ENCODE measurements at regions not wholly inside any gene's neighbourhood (a gene's known extent, or its start where the extent isn't known, plus 50 kb on each side); places are given as distances from the start of the nearest gene placed in this dataset.

- Histone ChIP-seq H3K4me3 (no peak overlapping the region), H3K27me3 (no peaks in the 10 kb centered on the region), H3K9me3 (no peaks in the 10 kb centered on the region), H3K36me3 (no peaks in the 10 kb centered on the region), H3K4me1 (no peaks in the 10 kb centered on the region), H3K27ac (no peak overlapping the region)
- 60 to 64% methylated on average over 2 of the region's 2 CpGs for WGBS, 2 donors
- DNase-seq, result no peak
- TF ChIP-seq POLR2AphosphoS5 (IDR thresholded peaks at IDR 0.05) (no peak), CTCF (IDR thresholded peaks at IDR 0.05) (no peak), POLR2A (IDR thresholded peaks at IDR 0.05) (no peak), EP300 (IDR thresholded peaks at IDR 0.05) (no peak)
- intact Hi-C loops (cut with DNase I), result no loop called here
Measured at GRCh38 chr21:30104241-30104640, 62.4 kb downstream of the CLDN17 start.

- TF ChIP-seq POLR2A (IDR thresholded peaks at IDR 0.05), result no peak
- TF ChIP-seq CTCF (IDR thresholded peaks at IDR 0.05), result no peak
Measured at GRCh38 chr21:30102871-30103270, 63.7 kb downstream of the CLDN17 start.

GRCh38 chr21:30101967-30102366 lies 64.6 kb downstream of the CLDN17 start:
- DNase-seq, result no peak
- no peaks in the 10 kb centered on the region for H3K9me3 ChIP-seq
- no peaks in the 10 kb centered on the region for H3K4me1 ChIP-seq
- intact Hi-C loops (cut with DNase I), result no loop called here
- H3K27ac ChIP-seq, result no peak overlapping the region
- H3K4me3 ChIP-seq, result no peak overlapping the region
- WGBS, 2 donors, result 23 to 67% methylated on average over 4 of the region's 4 CpGs
- no peaks in the 10 kb centered on the region for H3K36me3 ChIP-seq
- TF ChIP-seq CTCF (IDR thresholded peaks at IDR 0.05) (no peak), POLR2A (IDR thresholded peaks at IDR 0.05) (no peak), EP300 (IDR thresholded peaks at IDR 0.05) (no peak), POLR2AphosphoS5 (IDR thresholded peaks at IDR 0.05) (no peak)
- H3K27me3 ChIP-seq, result no peaks in the 10 kb centered on the region

More at GRCh38 chr21:30102871-30103270, 63.7 kb downstream of the CLDN17 start:
- WGBS, 2 donors, result 56 to 86% methylated on average over 5 of the region's 5 CpGs
- Histone ChIP-seq H3K27me3 (no peaks in the 10 kb centered on the region), H3K4me3 (no peak overlapping the region), H3K4me1 (no peaks in the 10 kb centered on the region), H3K36me3 (no peaks in the 10 kb centered on the region), H3K27ac (no peak overlapping the region), H3K9me3 (no peaks in the 10 kb centered on the region)
- intact Hi-C loops (cut with DNase I), result no loop called here
- DNase-seq, result no peak

- WGBS, 2 donors, result 91 to 95% methylated on average over 5 of the region's 5 CpGs
- H3K27me3 ChIP-seq, result no peaks in the 10 kb centered on the region
- no peak overlapping the region for H3K27ac ChIP-seq
- TF ChIP-seq POLR2A (IDR thresholded peaks at IDR 0.05) (no peak), CTCF (IDR thresholded peaks at IDR 0.05) (no peak), POLR2AphosphoS5 (IDR thresholded peaks at IDR 0.05) (no peak), EP300 (IDR thresholded peaks at IDR 0.05) (no peak)
- H3K9me3 ChIP-seq, result no peaks in the 10 kb centered on the region
- no peak for DNase-seq
- no peak overlapping the region for H3K4me3 ChIP-seq
- no peaks in the 10 kb centered on the region for H3K36me3 ChIP-seq
- no peaks in the 10 kb centered on the region for H3K4me1 ChIP-seq
- intact Hi-C loops (cut with DNase I), result no loop called here
Measured at GRCh38 chr21:30097791-30098190, 68.8 kb downstream of the CLDN17 start.

GRCh38 chr21:30083225-30083945 lies 83.2 kb downstream of the CLDN17 start:
- Histone ChIP-seq H3K36me3 (no peaks in the 10 kb centered on the region), H3K4me3 (no peak overlapping the region), H3K4me1 (no peaks in the 10 kb centered on the region), H3K27me3 (no peaks in the 10 kb centered on the region), H3K9me3 (no peaks in the 10 kb centered on the region), H3K27ac (no peak overlapping the region)
- no peak for DNase-seq
- TF ChIP-seq CTCF (IDR thresholded peaks at IDR 0.05) (no peak), EP300 (IDR thresholded peaks at IDR 0.05) (no peak), POLR2A (IDR thresholded peaks at IDR 0.05) (no peak), POLR2AphosphoS5 (IDR thresholded peaks at IDR 0.05) (no peak)
- intact Hi-C loops (cut with DNase I), result no loop called here
- WGBS, 2 donors, result 34 to 35% methylated on average over 4 of the region's 4 CpGs
